ENCODE measurements at regions not wholly inside any gene's neighbourhood (a gene's known extent, or its start where the extent isn't known, plus 50 kb on each side); places are given as distances from the start of the nearest gene placed in this dataset.

- no peak for TF ChIP-seq POLR2A (IDR thresholded peaks at IDR 0.05)
- TF ChIP-seq, protein P1, sequence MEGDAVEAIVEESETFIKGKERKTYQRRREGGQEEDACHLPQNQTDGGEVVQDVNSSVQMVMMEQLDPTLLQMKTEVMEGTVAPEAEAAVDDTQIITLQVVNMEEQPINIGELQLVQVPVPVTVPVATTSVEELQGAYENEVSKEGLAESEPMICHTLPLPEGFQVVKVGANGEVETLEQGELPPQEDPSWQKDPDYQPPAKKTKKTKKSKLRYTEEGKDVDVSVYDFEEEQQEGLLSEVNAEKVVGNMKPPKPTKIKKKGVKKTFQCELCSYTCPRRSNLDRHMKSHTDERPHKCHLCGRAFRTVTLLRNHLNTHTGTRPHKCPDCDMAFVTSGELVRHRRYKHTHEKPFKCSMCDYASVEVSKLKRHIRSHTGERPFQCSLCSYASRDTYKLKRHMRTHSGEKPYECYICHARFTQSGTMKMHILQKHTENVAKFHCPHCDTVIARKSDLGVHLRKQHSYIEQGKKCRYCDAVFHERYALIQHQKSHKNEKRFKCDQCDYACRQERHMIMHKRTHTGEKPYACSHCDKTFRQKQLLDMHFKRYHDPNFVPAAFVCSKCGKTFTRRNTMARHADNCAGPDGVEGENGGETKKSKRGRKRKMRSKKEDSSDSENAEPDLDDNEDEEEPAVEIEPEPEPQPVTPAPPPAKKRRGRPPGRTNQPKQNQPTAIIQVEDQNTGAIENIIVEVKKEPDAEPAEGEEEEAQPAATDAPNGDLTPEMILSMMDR (IDR thresholded peaks at IDR 0.05): no peak
Measured at GRCh38 chr9:12276505-12276904, 416.7 kb upstream of the TYRP1 start.
